ENCODE measurements at regions not wholly inside any gene's neighbourhood (a gene's known extent, or its start where the extent isn't known, plus 50 kb on each side); places are given as distances from the start of the nearest gene placed in this dataset.

- DNase-seq (ENCODE audit: low read depth in 2 of 2), result no peak
These were observed 84.4 kb upstream of the SYPL1 start for GRCh38 chr7:106196460-106197021.

- DNase-seq (ENCODE audit: low read depth in 2 of 2), result no peak
These were observed 81.5 kb upstream of the SYPL1 start for GRCh38 chr7:106193661-106194060.

- DNase-seq (ENCODE audit: low read depth in 2 of 2), result no peak
These were observed 78.6 kb upstream of the SYPL1 start for GRCh38 chr7:106190589-106191330.

GRCh38 chr7:106187613-106188350 lies 75.7 kb upstream of the SYPL1 start:
- DNase-seq (ENCODE audit: low read depth in 2 of 2), result no peak

GRCh38 chr7:106185719-106186118 lies 73.6 kb upstream of the SYPL1 start:
- no peak for DNase-seq (ENCODE audit: low read depth in 2 of 2)

GRCh38 chr7:106183952-106184351 lies 71.8 kb upstream of the SYPL1 start:
- DNase-seq (ENCODE audit: low read depth in 2 of 2), result no peak

- no peak for DNase-seq (ENCODE audit: low read depth in 2 of 2)
These were observed 70.8 kb upstream of the SYPL1 start for GRCh38 chr7:106182904-106183303.

- DNase-seq (ENCODE audit: low read depth in 2 of 2), result no peak
These were observed 69.7 kb upstream of the SYPL1 start for GRCh38 chr7:106181658-106182265.

- DNase-seq (ENCODE audit: low read depth in 2 of 2), result no peak
These were observed 68.6 kb upstream of the SYPL1 start for GRCh38 chr7:106180721-106181120.

GRCh38 chr7:106179256-106179655 lies 67.1 kb upstream of the SYPL1 start:
- DNase-seq (ENCODE audit: low read depth in 2 of 2), result no peak

- no peak for DNase-seq (ENCODE audit: low read depth in 2 of 2)
These were observed 66.6 kb upstream of the SYPL1 start for GRCh38 chr7:106178593-106179134.

GRCh38 chr7:106177738-106178592 lies 65.9 kb upstream of the SYPL1 start:
- no peak for DNase-seq (ENCODE audit: low read depth in 2 of 2)

GRCh38 chr7:106177300-106177690 lies 65.2 kb upstream of the SYPL1 start:
- no peak for DNase-seq (ENCODE audit: low read depth in 2 of 2)

- peak; percentile 57 to 65 for DNase-seq (ENCODE audit: low read depth in 2 of 2)
These were observed 64.5 kb upstream of the SYPL1 start for GRCh38 chr7:106176414-106177299.

GRCh38 chr7:106175507-106175906 lies 63.4 kb upstream of the SYPL1 start:
- DNase-seq (ENCODE audit: low read depth in 2 of 2), result no peak

- DNase-seq (ENCODE audit: low read depth in 2 of 2), result no peak
These were observed 58.5 kb upstream of the SYPL1 start for GRCh38 chr7:106170651-106171050.

- DNase-seq (ENCODE audit: low read depth in 2 of 2), result no peak
These were observed 57.9 kb upstream of the SYPL1 start for GRCh38 chr7:106169821-106170610.

GRCh38 chr7:106167439-106168136 lies 55.5 kb upstream of the SYPL1 start:
- no peak for DNase-seq (ENCODE audit: low read depth in 2 of 2)
